ENCODE measurements at regions not wholly inside any gene's neighbourhood (a gene's known extent, or its start where the extent isn't known, plus 50 kb on each side); places are given as distances from the start of the nearest gene placed in this dataset.

DNA sequence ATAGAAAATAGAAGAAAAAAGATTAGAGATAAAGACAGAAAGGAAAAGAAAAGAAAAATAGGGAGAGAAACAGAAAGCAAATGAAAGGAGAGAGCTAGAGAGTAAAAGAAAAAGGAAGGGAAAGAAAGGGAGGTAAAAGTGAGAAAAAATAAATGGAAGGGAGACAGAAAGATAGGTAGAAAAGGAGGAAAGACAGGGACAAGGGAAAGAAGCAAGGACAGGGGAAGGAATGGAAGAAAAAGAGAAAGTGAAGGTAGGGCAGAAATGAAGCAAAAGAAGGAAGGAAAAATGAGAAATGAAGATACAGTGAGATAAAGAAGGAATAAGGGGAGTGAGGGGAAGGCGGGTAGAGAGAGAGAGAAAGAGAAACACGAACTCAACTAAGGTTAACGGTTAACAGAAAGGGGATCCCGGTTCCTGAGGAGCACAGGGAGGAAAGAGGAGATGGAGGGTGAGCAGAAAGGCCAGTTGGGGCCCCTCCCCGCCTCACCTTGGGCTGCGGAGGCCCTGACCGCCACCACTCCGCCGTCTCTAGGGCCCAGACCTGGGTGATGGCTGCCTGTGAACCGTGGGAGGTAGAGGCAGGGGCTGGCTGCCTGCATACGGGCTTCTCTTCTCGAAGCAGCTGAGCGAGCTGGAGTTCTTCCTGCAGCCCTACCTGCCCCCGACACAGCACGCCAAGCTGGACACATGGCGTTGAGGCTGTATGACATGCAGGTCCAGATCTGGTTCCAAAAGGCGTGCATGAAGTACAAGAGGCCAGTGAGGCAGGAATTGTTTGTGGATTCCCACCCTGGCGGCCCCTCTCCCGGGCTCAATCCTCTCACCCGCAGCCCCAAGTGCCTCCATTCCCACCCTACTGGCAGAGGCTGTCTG is 59.5 kb downstream of the SMUG1 start:
- peaks cover 27% of the 10 kb centered on the region for H3K4me1 Mint-ChIP-seq
- no peaks in the 10 kb centered on the region for H3K9me3 ChIP-seq (ENCODE audit: control insufficient read depth, low read length, poor library complexity, severe bottlenecking)
- H3K27me3 Mint-ChIP-seq, result peaks cover 59% of the 10 kb centered on the region
- no peak for DNase-seq
- no peak overlapping the region for H3K4me3 Mint-ChIP-seq
- no peak overlapping the region for H3K27ac Mint-ChIP-seq
- ATAC-seq, result no peak
- peaks cover 11% of the 10 kb centered on the region for H3K36me3 Mint-ChIP-seq (ENCODE audit: low read depth)

Data from T-helper 17 cell (primary cell).